Natural killer cell (primary cell): ENCODE measurements at regions not wholly inside any gene's neighbourhood (a gene's known extent, or its start where the extent isn't known, plus 50 kb on each side); places are given as distances from the start of the nearest gene placed in this dataset.
A peak's percentile ranks its signal among the peaks of the same experiment; 100 is the strongest.

Experiments used
- ATAC-seq, 3 donors: fragments of 150-1000 bp in 2 of 3; fragments of 200-7000 bp in 1 of 3; cut with Tn5 transposase; 1 replicate in 1 of 3; 2 replicates in 2 of 3; pipeline ENCODE4 v1.10.0; 2021; ENCODE audit warnings: mild to moderate bottlenecking in 2 of 3, moderate library complexity in 2 of 3
- DNase-seq, 2 donors: peaks; one replicate each; pipeline versions ENCODE4 v3.0.0 to v3.0.0-alpha.2; 2013 to 2021; ENCODE audit warnings: mixed read lengths in 1 of 2
- H3K27ac ChIP-seq: one replicate; pipeline ENCODE4 v1.5.1; 2013; ENCODE audit warnings: mild to moderate bottlenecking, low read length
- H3K27me3 ChIP-seq: one replicate; pipeline ENCODE4 v1.6.1; 2013; ENCODE audit warnings: low read length; ENCODE audit not compliant: control insufficient read depth, insufficient read depth
- H3K36me3 ChIP-seq: one replicate; pipeline ENCODE4 v1.6.1; 2013; ENCODE audit warnings: low read length; ENCODE audit not compliant: control insufficient read depth, insufficient read depth
- H3K4me1 ChIP-seq: one replicate; pipeline ENCODE4 v1.6.1; 2013; ENCODE audit warnings: low read length; ENCODE audit not compliant: control insufficient read depth, insufficient read depth
- H3K4me3 ChIP-seq: one replicate; pipeline ENCODE4 v1.5.1; 2013; ENCODE audit warnings: low read length
- H3K9me3 ChIP-seq: one replicate; pipeline ENCODE4 v1.6.1; 2013; ENCODE audit warnings: low read length; ENCODE audit not compliant: control insufficient read depth, insufficient read depth
- H3K27ac Mint-ChIP-seq, 2 donors: one replicate each; pipeline ENCODE4 v1.8.0; 2022; ENCODE audit warnings: mild to moderate bottlenecking in 2 of 2, mixed read lengths in 2 of 2, moderate library complexity in 1 of 2
- H3K27me3 Mint-ChIP-seq, 2 donors: one replicate each; pipeline ENCODE4 v1.8.0; 2022; ENCODE audit warnings: low read depth in 2 of 2, mixed read lengths in 2 of 2
- H3K36me3 Mint-ChIP-seq: one replicate; pipeline ENCODE4 v1.8.0; 2022; ENCODE audit warnings: mixed read lengths
- H3K4me1 Mint-ChIP-seq, 2 donors: one replicate each; pipeline ENCODE4 v1.8.0; 2022; ENCODE audit warnings: mixed read lengths in 2 of 2
- H3K4me3 Mint-ChIP-seq: one replicate; pipeline ENCODE4 v1.8.0; 2022; ENCODE audit warnings: mild to moderate bottlenecking, moderate library complexity, mixed read lengths
- H3K9me3 Mint-ChIP-seq, 2 donors: one replicate each; pipeline ENCODE4 v1.8.0; 2022; ENCODE audit warnings: mixed read lengths in 2 of 2
- CTCF ChIP-seq: fragments of 200-600 bp; IDR thresholded peaks from one replicate; pipeline ENCODE4 v1.8.0; 2022; ENCODE audit warnings: antibody characterized with exemption
- WGBS: methylation state at CpG from one replicate; pipeline ENCODE4 v1.1.7; 2013; ENCODE audit warnings: missing lambda C conversion rate; ENCODE audit not compliant: insufficient coverage; 5-methylcytosine and 5-hydroxymethylcytosine counted together
- intact Hi-C: fragments of 100-400 bp; cut with micrococcal nuclease; formaldehyde crosslinking; loops from one replicate; pipeline ENCODE4 v1.14.2; 2022

GRCh38 chr7:114087653-114088469, 169.1 kb upstream of the PPP1R3A start:
- DNase-seq, result no peak
- peaks cover 36% of the 10 kb centered on the region for H3K4me1 ChIP-seq

GRCh38 chr7:114086914-114087652, 168.3 kb upstream of the PPP1R3A start:
- Mint-ChIP-seq H3K4me3 (peak overlapping the region; percentile 78), H3K27me3 (peaks cover 48 to 50% of the 10 kb centered on the region in 2 donors), H3K9me3 (no peaks in the 10 kb centered on the region), H3K36me3 (no peaks in the 10 kb centered on the region), H3K27ac (no peak overlapping the region), H3K4me1 (peaks cover 7% of the 10 kb centered on the region in 2 donors)
- H3K9me3 ChIP-seq, result no peaks in the 10 kb centered on the region
- H3K4me3 ChIP-seq, result no peak overlapping the region
- ATAC-seq (no peak), DNase-seq (peak in 1 of 2 donors; percentile 2)
- TF ChIP-seq CTCF, result no peak
- H3K36me3 ChIP-seq, result no peaks in the 10 kb centered on the region
- peaks cover 35% of the 10 kb centered on the region for H3K27me3 ChIP-seq
- H3K4me1 ChIP-seq, result peaks cover 38% of the 10 kb centered on the region
- intact Hi-C loops, result no loop called here
- 4% methylated on average over 54 of the region's 54 CpGs for WGBS
- no peak overlapping the region for H3K27ac ChIP-seq

More at GRCh38 chr7:114087653-114088469, 169.1 kb upstream of the PPP1R3A start:
- Histone ChIP-seq H3K9me3 (no peaks in the 10 kb centered on the region), H3K4me3 (no peak overlapping the region), H3K27me3 (peaks cover 32% of the 10 kb centered on the region), H3K36me3 (no peaks in the 10 kb centered on the region), H3K27ac (no peak overlapping the region)
- intact Hi-C loops, result no loop called here
- H3K4me3 Mint-ChIP-seq, result no peak overlapping the region
- H3K36me3 Mint-ChIP-seq, result no peaks in the 10 kb centered on the region
- peaks cover 45 to 46% of the 10 kb centered on the region in 2 donors for H3K27me3 Mint-ChIP-seq
- peaks cover 7% of the 10 kb centered on the region in 2 donors for H3K4me1 Mint-ChIP-seq
- no peak for ATAC-seq
- H3K9me3 Mint-ChIP-seq, result peaks cover 0 to 3% of the 10 kb centered on the region in 2 donors
- WGBS, result 38% methylated on average over 32 of the region's 32 CpGs
- H3K27ac Mint-ChIP-seq, result no peak overlapping the region
- no peak for TF ChIP-seq CTCF

GRCh38 chr7:114086537-114086913, 167.7 kb upstream of the PPP1R3A start:
- H3K36me3 Mint-ChIP-seq, result peaks cover 2% of the 10 kb centered on the region
- ATAC-seq (peak in 1 of 3 donors; percentile 30), DNase-seq (peak in 1 of 2 donors; percentile 2)
- H3K4me3 Mint-ChIP-seq, result peak overlapping the region; percentile 78
- H3K27ac ChIP-seq, result no peak overlapping the region
- no peak overlapping the region for H3K4me3 ChIP-seq
- no peaks in the 10 kb centered on the region for H3K9me3 Mint-ChIP-seq
- H3K27ac Mint-ChIP-seq, result no peak overlapping the region
- H3K4me1 Mint-ChIP-seq, result peaks cover 7% of the 10 kb centered on the region in 2 donors
- WGBS, result under 1% methylated on average over 31 of the region's 31 CpGs
- H3K36me3 ChIP-seq, result no peaks in the 10 kb centered on the region
- H3K9me3 ChIP-seq, result no peaks in the 10 kb centered on the region
- intact Hi-C loops, result no loop called here
- H3K27me3 ChIP-seq, result peaks cover 39% of the 10 kb centered on the region
- H3K4me1 ChIP-seq, result peaks cover 38% of the 10 kb centered on the region
- H3K27me3 Mint-ChIP-seq, result peaks cover 49 to 55% of the 10 kb centered on the region in 2 donors
- TF ChIP-seq CTCF, result no peak
